ENCODE measurements at regions not wholly inside any gene's neighbourhood (a gene's known extent, or its start where the extent isn't known, plus 50 kb on each side); places are given as distances from the start of the nearest gene placed in this dataset.

DNA sequence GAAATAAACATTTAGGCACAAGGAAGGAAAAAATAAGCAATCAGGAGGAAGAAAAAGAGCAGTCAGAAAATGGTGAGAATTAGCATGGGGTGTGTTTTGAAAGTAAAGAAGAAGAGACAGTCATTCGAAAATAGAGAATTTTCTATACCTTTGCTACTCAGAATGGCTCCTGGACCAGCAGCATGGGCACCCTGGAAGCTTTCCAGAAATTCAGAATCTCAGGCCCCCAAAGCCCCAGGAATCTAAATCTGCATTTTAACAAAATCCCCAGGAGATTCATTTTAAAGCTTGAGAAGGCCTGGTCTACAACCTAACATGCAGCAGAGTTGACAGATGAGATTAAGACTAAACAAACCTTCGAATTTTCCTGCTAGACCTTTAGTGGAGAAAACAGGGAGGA, 131.2 kb upstream of the HDAC9 start:
- H3K4me1 Mint-ChIP-seq = peaks cover 32% of the 10 kb centered on the region
- no peaks in the 10 kb centered on the region for H3K36me3 Mint-ChIP-seq
- H3K27me3 Mint-ChIP-seq (ENCODE audit: low read depth) = no peaks in the 10 kb centered on the region
- H3K4me3 Mint-ChIP-seq = no peak overlapping the region
- TF ChIP-seq CTCF (IDR thresholded peaks at IDR 0.05; ENCODE audit: unreplicated experiment) = no peak
- peaks cover 3% of the 10 kb centered on the region for H3K9me3 Mint-ChIP-seq
- no peak overlapping the region for H3K27ac Mint-ChIP-seq
- DNase-seq (ENCODE audit: low spot score in 2 of 2, unreplicated experiment in 2 of 2) = no peak

- H3K4me1 Mint-ChIP-seq = peaks cover 39% of the 10 kb centered on the region
- no peaks in the 10 kb centered on the region for H3K27me3 Mint-ChIP-seq (ENCODE audit: low read depth)
Measured at GRCh38 chr7:18366394-18366793, 129.2 kb upstream of the HDAC9 start.

DNA sequence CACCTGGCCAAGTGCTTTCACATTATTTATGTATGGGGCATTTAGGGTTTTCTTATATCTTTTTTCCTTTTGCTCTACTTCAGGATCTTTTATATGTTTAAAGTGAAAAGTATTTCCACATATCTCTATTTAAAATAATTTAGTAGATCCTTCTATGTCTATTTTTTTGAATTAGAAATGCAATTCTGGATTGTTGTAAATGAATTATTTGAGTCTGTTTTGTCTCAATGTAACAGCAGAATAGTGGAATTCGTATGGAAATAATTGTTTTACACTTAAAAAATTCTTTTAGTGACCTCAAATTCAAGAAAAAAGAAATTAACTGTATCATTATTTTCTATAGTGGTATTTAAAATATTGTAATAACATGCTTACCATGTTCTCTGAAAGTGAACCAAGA, 126.5 kb upstream of the HDAC9 start:
- H3K9me3 Mint-ChIP-seq = no peaks in the 10 kb centered on the region
- peaks cover 21% of the 10 kb centered on the region for H3K4me1 Mint-ChIP-seq
- no peak for TF ChIP-seq CTCF (IDR thresholded peaks at IDR 0.05; ENCODE audit: unreplicated experiment)
- H3K36me3 Mint-ChIP-seq = no peaks in the 10 kb centered on the region
- no peak overlapping the region for H3K4me3 Mint-ChIP-seq
- H3K27me3 Mint-ChIP-seq (ENCODE audit: low read depth) = no peaks in the 10 kb centered on the region
- no peak overlapping the region for H3K27ac Mint-ChIP-seq
- no peak for DNase-seq (ENCODE audit: low spot score in 2 of 2, unreplicated experiment in 2 of 2)

More at GRCh38 chr7:18366394-18366793, 129.2 kb upstream of the HDAC9 start:
- DNase-seq (ENCODE audit: low spot score in 2 of 2, unreplicated experiment in 2 of 2) = no peak
- H3K27ac Mint-ChIP-seq = no peak overlapping the region
- no peak overlapping the region for H3K4me3 Mint-ChIP-seq
- no peaks in the 10 kb centered on the region for H3K36me3 Mint-ChIP-seq
- H3K9me3 Mint-ChIP-seq = no peaks in the 10 kb centered on the region
- TF ChIP-seq CTCF (IDR thresholded peaks at IDR 0.05; ENCODE audit: unreplicated experiment) = no peak

GRCh38 chr7:18370633-18371032, 124.9 kb upstream of the HDAC9 start:
- H3K27me3 Mint-ChIP-seq (ENCODE audit: low read depth) = no peaks in the 10 kb centered on the region
- no peak for TF ChIP-seq CTCF (IDR thresholded peaks at IDR 0.05; ENCODE audit: unreplicated experiment)
- H3K4me1 Mint-ChIP-seq = peaks cover 21% of the 10 kb centered on the region
- no peak for DNase-seq (ENCODE audit: low spot score in 2 of 2, unreplicated experiment in 2 of 2)
- no peaks in the 10 kb centered on the region for H3K9me3 Mint-ChIP-seq
- H3K4me3 Mint-ChIP-seq = no peak overlapping the region
- no peak overlapping the region for H3K27ac Mint-ChIP-seq
- no peaks in the 10 kb centered on the region for H3K36me3 Mint-ChIP-seq

DNA sequence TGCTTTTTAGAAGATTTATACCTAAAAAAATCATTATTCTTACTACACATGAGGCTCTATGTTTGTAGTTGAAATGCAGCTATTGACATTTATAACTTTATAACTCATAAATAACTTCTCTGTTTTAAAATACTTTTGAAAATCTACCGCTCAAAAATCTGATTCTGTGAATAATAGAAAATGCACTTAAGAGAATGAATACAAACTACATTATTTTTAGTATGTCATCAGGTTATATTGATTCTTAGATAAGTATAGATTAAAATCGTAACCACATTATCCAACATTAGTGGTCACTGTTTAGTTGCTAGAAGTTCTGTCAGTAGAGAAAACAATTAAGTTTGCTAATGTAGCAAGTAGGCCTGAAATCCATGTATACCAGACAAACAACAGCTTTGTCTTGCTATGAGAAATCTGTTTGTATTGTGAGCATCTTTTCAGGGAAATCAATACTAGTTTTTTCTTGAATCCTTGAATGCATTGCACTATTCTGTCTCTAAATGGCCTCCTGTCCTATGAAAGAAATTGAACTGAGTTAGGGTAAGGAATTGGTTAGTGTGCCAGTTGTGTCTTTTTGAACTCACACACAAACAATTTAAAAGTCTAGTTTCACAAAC, 116.5 kb upstream of the HDAC9 start:
- no peak for TF ChIP-seq CTCF (IDR thresholded peaks at IDR 0.05; ENCODE audit: unreplicated experiment)
- peaks cover 7% of the 10 kb centered on the region for H3K4me1 Mint-ChIP-seq

More for the DNA sequence above, 116.5 kb upstream of the HDAC9 start:
- no peak overlapping the region for H3K27ac Mint-ChIP-seq
- H3K9me3 Mint-ChIP-seq = no peaks in the 10 kb centered on the region
- no peak overlapping the region for H3K4me3 Mint-ChIP-seq
- peaks cover 2% of the 10 kb centered on the region for H3K36me3 Mint-ChIP-seq
- no peaks in the 10 kb centered on the region for H3K27me3 Mint-ChIP-seq (ENCODE audit: low read depth)
- DNase-seq (ENCODE audit: low spot score in 2 of 2, unreplicated experiment in 2 of 2) = no peak
